GM21786 (cell line): ENCODE measurements at regions not wholly inside any gene's neighbourhood (a gene's known extent, or its start where the extent isn't known, plus 50 kb on each side); places are given as distances from the start of the nearest gene placed in this dataset.
"Not testable (repeated sequence)": the region's sequence is repeated elsewhere in the genome, so short reads cannot be mapped to it uniquely, and the experiment has no call there.

ENCODE experiments used
- ATAC-seq: cut with Tn5 transposase; IDR thresholded peaks from one replicate; pipeline ENCODE4 v1.9.1; 2021; ENCODE audit not compliant: unreplicated experiment

DNA sequence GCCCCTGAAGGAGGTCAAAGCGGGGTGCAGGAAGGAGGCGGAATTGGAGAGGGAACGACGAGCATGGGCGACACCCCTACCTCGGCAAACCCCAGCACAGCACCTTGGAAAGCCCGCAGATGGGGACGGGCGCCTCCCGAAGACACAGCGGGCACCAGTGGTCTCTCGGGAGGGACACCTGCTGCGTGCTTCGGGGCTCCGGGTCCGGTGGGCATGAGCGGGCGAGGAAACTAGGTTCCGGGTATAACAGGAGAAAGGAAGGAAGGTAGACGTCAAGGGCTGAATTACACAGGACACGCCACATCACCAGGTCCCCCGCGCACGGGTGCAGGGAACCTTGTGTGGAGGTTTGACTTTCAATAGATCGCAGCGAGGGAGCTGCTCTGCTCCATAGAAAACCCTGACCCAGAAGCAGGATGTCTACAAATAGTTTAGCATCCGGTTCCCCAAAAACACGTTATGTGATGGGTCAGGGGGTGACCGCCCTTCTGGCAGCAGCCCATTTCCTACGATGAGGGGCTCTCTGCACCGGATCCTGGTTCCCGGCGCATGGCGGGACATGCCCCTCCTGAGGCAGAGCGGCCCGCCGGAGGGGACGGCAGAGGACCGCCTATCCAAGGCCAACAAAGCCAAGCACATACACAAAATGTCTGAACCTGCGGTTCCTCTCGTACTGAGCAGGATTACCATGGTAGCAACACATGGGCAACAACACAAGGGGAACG lies 196.9 kb downstream of the ALG10 start:
- no peak for ATAC-seq

DNA sequence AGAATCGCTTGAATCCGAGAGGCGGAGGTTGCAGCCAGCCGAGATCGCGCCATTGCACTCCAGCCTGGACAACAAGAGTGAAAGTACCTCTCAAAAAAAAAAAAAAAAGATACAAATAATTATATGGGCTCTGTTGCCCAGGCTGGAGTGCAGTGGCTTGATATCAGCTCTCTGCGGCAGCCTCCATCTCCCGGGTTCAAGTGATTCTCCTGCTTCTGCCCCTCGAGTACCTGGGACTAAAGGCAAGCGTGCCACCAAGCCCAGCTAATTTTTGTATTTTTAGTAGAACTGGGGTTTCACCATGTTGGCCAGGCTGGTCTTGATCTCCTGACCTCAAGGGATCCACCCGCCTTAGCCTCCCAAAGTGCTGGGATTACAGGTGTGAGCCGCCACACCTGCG lies 197.8 kb downstream of the ALG10 start:
- ATAC-seq = not testable (repeated sequence)

DNA sequence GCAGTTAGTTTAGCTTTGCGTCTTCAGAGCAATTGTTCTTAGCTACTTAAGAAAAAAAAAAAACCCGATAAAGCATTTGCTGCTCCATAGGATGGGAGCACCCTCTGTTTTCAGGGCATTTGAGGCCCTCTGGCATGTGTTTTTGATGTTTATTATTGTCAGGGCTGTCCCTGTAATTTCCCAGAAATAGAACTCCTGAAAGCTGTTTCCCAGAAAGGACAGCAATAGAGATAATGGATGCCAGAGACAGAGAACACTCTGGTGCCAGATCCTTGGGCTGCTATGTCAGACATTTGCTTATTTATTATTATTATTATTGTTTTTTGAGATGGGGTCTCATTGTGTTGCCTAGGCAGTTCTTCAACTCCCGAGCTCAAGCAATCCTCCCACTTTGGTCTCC lies 201.3 kb downstream of the ALG10 start:
- no peak for ATAC-seq

DNA sequence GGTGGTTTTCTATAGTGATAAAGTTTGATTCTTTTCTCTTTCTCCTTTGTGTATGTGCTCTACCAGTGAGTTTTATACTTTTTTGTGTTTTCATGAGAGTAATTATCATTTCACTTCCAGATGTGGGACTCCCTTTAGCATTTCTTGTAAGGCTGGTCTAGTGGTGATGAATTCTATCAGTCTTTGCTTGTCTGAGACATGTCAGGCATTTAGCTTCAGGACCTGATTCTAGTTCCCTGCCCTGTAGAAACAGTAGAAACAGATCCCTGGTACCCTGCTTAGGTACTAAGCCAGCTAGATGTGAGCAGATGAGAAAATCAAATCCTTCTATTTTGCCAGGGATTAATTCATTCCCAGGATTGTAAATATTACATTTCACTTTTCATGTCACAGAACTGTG lies 203.7 kb downstream of the ALG10 start:
- not testable (repeated sequence) for ATAC-seq

DNA sequence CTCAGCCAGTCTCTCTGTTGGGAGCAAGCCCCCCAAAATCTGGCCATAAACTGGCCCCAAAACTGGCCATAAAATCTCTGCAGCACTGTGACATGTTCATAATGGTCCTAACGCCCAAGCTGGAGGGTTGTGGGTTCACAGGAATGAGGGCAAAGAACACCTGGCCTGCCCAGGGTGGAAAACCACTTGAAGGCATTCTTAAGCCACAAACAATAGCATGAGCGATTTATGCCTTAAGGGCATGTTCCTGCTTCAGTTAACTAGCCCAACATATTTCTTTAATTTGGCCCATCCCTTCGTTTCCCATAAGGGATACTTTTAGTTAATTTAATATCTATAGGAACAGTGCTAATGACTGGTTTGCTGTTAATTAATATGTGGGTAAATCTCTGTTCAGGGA lies 205.8 kb downstream of the ALG10 start:
- ATAC-seq = not testable (repeated sequence)

DNA sequence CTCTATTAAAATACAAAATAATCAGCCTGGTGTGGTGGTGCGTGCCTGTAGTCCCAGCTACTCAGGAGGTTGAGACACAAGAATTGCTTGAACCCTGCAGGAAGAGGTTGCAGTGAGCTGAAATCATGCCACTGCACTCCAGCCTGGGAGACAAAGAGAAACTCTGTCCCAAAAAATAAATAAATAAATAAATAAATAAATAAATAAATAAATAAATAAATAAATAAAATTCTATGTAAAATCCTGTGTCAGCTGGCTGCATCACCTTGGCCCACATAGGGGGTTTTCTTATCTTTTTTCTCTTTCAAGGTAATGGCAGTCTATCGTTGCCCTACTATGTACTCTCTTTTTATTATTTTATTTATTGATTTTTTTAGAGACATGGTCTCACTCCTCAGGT lies 206.7 kb downstream of the ALG10 start:
- not testable (repeated sequence) for ATAC-seq

DNA sequence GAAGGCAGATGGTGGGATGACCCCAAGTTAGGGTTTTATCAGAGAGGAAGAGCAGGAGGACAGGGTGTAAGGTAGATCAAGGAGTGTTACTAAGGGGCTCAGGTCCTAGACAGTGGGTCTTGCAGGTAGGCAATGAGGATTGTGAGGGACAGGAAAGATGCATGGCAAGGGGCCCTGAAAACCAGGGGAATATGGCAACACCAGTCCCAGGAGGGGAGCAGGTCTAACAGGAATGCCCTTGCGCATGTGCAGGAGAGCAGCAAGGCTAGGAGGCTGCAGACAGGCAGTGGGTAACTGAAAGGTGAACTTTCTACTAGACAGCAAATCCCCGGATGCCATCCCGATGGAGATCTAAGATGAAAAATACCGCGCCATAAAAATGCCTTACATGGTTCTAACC lies 211.3 kb downstream of the ALG10 start:
- no peak for ATAC-seq

DNA sequence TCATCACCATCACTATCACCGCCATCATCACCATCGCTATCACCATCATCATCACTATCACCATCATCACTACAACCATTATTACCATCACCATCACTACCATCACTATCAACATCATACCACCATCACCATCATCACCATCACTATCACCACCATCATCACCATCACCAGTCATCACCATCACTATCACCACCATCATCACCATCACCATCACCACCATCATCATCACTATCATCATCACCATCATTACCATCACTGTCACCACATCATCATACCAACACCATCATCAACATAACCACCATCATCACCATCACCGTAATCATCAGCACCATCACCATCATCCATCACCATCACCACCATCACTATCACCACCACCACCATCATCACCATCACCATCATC lies 213.8 kb downstream of the ALG10 start:
- no peak for ATAC-seq

DNA sequence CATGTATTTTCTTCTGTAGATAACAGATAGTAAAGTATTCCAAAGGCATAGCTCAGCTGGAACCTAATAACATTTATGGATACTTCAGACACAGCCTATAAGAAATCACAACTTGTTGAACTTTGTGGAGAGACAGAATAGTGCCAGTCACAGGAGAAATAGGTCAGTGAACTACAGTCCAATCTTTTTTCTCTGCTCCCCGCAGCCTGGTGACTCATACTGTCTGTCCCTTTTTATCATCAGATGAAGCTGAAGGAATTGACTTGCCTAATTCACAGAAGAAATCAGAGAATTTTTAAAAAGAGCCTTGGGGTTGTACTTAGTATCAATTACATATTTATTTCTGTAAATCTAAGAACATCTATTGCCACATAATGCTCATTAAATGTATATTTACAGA lies 222.3 kb downstream of the ALG10 start:
- no peak for ATAC-seq

DNA sequence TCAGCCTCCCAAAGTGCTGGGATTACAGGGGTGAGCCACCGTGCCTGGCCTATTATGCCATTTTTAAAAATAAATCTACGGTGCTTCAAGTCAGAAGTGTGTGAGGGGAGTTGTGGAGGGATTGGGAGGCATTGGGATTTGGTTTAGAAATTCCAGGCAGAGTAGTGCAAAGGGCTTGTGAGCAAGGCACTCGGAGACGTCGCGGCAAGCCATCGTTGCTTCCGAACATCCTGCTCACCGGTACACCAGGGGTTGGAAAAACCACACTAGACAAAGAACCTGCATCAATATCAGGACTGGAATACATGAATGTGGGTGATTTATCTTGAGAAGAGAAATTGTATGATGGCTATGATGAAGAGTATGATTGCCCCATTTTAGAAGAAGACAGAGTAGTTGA lies 227.0 kb downstream of the ALG10 start:
- no peak for ATAC-seq

DNA sequence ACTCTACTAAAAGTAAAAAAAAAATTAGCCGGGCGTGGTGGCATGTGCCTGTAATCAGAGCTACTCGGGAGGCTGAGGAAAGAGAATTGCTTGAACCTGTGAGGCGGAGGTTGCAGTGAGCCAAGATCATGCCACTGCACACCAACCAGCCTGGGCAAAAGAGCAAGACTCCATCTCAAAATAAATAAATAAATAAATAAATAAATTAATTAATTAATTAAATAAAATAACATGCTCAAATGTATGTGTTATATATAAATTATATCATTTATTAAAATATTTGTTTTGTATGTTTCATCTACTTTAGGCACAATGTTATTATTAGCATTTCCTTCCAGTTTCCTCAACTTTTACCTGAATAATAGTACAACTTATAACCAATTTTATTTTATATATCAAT lies 229.6 kb downstream of the ALG10 start:
- not testable (repeated sequence) for ATAC-seq

DNA sequence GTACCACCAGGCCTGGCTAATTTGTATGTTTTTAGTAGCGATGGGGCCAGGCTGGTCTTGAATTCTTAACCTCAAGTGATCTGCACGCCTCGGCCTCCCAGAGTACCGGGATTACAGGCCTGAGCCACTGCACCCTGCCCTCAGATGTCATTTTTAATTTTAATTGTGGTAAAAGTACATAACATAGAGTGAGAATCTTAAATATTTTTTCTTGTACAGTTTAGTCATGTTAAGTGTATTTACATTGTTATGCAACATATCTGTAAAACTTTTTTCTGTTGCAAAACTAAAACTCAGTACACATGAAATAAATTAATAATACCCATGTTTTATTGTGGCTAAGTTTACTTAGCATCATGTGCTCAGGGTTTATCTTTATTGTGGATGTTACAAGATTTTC lies 231.4 kb downstream of the ALG10 start:
- no peak for ATAC-seq

DNA sequence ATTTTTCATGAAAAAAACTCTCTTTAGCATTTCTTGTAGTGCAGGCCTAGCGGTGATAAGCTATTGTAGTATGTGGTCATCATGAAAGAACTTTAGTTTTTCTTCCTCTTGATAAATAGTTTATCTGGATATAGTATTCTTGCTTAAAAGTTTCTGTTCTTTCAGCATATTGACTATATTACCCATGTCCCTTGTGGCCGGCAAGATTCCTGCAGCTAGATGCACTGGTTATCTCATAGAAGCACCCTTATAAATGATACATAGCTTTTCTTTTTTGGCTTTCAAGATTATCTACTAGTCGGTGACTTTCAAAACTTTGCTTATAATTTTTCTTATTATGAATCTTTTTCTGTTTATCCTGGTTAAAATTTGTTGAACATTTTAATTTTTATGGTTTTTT lies 234.8 kb downstream of the ALG10 start:
- no peak for ATAC-seq

DNA sequence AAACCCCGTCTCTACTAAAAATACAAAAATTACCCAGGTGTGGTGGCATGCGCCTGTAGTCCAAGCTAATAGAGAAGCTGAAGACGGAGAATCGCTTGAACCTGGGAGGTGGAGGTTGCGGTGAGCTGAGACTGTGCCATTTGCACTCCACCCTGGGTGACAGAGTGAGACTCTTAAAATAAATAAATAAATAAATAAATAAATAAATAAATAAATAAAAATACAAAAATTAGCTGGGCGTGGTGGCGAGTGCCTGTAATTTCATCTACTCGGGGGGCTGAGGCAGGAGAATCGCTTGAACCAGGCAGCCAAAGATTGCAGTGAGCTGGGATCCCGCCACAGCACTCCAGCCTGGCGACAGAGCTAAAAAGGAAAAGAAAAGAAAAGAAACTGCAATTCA lies 239.8 kb downstream of the ALG10 start:
- ATAC-seq = not testable (repeated sequence)

DNA sequence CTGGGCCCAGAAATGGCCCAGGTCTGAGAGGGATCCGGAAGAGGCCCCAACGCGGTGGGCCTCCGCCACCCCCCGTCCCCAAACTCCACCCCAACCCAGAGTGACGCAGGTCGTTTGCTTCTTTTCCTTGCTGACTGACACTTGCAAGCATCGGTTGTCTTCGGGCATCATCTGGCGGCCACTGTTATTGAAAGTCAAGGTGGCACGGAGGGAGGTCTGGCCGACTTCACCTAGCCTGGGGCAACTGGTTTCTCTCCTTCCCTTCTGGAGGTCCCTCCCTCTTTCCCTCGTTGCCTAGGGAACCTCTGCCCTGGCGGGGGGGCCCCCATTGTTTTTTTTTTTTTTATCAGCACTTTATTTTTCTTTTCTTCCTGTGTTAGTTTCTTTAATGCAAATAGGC lies 241.8 kb downstream of the ALG10 start:
- ATAC-seq = no peak

DNA sequence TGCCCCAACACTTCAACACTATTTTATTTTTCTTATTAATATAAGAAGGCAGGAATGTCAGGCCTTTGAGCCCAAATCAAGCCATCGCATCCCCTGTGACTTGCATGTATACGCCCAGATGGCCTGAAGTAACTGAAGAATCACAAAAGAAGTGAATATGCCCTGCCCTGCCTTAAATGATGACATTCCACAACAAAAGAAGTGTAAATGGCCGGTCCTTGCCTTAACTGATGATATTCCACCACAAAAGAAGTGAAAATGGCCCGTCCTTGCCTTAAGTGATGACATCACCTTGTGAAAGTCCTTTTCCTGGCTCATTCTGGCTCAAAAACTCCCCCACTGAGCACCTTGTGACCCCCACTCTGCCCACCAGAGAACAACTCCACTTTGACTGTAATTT lies 251.4 kb downstream of the ALG10 start:
- not testable (repeated sequence) for ATAC-seq

DNA sequence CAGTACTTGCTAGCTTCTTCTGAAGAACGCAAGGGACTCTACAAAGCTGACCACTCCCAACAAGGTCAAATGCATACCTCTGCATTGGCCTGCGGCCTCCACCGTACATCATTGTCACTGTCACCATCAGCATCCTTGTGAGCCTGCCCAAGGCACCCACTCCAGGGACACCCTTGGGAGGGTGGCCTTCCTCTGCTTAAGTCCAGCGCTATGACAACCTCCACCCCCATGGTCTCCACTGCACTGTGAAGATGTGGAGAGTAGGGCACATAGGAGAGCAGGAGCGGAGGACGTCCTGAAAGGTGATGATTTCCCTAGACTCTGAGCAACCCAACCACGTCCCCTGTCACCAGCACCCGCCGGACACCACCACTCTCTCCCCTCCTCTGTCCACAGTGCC lies 252.8 kb downstream of the ALG10 start:
- ATAC-seq = no peak

DNA sequence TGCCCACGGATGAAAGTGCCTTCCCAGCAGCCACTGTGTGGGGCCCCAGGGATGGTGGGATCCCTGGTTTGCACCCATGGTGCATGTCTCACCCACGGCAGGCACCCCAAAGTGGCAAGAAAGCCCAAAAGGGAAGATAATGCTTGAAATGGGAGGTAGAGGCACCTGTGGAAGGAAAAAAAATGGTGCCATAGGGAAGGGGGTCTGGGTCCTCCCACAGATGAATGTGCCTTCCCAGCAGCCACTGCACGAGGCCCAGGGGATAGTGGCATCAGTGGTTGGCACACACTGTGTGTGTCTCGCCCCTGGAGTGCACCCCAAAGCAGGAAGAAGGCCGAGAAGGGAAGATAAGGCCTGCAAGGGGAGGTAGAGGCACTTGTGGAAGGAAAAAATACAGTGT lies 264.2 kb downstream of the ALG10 start:
- no peak for ATAC-seq

DNA sequence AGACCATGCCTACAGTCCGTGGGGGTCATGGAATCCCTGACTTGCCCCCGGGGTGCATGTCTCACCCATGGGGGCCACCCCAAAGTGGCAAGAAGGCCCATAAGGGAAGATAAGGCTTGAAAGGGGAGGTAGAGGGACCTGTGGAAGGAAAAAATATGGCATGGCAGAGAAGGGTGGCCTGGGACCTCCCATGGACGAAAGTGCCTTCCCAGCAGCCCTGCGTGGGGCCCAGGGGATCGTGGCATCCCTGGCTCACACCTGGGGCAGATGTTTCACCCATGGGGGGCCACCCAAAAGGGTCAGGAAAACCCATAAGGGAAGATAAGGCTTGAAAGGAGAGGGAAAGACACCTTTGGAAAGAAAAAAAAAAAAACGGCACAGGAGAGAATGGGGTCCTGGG lies 264.6 kb downstream of the ALG10 start:
- ATAC-seq = no peak

DNA sequence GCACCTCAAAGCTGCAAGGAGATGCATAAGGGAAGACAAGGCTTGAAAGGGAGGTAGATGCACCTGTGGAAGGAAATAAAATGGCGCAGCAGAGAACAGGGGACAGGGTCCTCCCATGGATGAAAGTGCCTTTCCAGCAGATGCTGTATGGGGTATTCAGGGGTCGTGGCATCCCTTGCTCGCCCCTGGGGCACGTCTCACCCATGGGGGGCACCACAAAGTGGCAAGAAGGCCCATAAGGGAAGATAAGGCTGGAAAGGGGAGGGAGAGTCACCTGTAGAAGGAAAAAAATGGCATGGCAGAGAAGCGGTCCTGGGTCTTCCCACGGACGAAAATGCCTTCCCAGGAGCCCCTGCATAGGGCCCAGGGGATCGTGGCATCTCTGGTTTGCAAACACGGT lies 265.1 kb downstream of the ALG10 start:
- no peak for ATAC-seq

DNA sequence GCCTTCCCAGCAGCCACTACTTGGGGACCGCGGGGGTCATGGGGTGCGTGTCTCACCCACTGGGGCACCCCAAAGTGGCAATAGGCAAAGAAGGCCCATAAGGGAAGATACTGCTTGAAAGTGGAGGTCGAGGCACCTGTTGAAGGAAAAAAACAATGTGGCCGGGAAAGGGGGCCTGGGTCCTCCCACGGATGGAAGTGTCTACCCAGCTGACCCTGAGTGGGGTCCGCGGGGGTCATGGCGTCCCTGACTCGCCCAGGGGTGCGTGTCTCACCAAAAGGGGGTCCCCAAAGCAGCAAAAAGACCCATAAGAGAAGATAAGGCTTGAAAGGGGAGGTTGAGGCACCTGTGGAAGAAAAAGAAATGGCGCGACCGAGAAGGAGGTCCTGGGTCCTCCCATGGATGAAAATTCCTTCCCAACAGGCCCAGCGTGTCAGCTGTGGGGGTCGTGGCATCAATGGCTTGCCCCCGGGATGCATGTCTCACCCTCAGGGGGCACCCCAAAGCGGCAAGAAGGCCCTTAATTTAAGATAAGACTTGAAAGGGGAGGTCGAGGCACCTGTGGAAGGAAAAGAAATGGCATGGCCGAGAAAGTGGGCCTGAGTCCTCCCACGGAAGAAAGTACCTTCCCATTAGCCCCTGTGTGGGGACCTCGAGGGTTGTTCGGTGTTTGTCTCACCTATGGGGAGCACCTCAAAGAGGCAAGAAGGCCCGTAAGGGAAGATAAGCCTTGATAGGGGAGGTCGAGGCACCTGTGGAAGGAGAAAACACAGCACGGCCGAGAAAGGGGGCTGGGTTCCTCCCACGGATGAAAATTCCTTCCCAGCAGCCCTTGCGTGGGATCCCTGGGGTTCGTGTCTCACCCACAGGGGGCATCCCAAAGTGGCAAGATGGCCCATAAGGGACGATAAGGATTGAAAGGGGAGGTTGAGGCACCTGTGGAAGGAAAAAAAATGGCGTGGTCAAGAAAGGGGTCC lies 266.0 kb downstream of the ALG10 start:
- no peak for ATAC-seq

DNA sequence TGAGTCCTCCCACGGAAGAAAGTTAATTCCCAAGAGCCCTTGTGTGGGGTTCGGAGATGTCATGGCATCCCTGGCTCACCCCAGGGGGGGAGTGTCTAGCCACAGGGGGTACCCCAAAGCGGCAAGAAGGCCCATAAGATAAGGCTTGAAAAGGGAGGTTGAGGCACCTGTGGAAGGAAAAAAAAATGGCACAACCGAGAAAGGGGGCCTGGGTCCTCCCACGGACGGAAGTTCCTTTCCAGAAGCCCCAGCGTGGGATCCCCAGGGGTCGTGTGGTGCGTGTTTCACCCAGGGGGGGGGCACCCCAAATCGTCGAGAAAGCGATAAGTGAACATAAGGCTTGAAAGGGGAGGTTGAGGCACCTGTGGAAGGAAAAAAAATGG lies 266.7 kb downstream of the ALG10 start:
- no peak for ATAC-seq
